Amniotic stem cell (primary cell): ENCODE measurements at regions not wholly inside any gene's neighbourhood (a gene's known extent, or its start where the extent isn't known, plus 50 kb on each side); places are given as distances from the start of the nearest gene placed in this dataset.
"Not testable (repeated sequence)": the region's sequence is repeated elsewhere in the genome, so short reads cannot be mapped to it uniquely, and the experiment has no call there.

Experiments used
- DNase-seq: peaks from one replicate; lab custom pipeline; 2025; lab: John Stamatoyannopoulos, UW

DNA sequence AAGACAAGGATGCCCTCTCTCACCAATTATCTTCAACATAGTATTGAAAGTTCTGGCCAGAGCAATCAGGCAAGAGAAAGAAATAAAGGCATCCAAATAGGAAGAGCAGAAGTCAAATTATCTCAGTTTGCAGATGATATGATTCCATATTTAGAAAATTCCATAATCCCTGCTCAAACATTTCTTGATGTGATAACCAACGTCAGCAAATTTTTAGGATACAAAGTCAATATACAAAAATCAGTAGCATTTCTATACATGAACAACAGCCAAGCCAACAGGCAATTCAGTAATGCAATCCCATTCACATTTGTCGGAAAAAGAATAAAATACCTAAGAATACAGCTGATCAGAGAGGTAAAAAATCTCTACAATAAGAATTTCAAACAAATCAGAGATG lies 969.7 kb upstream of the USP15 start:
- no peak for DNase-seq

DNA sequence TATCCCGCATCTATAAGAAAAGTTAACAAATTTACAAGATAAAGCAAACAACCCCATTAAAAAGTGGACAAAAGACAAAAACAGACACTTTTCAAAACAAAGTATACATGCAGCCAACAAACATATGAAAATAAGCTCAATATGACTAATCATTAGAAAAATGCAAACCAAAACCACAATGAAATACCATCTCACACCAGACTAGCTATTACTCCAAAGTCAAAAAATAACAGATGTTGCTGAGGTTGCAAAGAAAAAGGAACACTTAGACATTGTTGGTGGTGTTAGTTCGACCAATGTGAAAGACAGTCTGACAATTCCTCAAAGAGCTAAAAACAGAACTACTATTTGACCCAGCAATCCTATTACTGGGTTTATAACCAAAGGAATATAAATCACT lies 968.6 kb upstream of the USP15 start:
- no peak for DNase-seq

DNA sequence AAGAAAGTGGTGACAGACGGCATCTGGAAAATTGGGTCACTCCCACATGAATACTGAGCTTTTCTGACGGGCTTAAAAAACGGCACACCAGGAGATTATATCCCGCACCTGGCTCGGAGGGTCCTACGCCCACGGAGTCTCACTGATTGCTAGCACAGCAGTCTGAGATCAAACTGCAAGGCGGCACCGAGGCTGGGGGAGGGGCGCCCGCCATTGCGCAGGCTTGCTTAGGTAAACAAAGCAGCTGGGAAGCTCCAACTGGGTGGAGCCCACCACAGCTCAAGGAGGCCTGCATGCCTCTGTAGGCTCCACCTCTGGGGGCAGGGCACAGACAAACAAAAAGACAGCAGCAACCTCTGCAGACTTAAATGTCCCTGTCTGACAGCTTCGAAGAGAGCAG lies 966.2 kb upstream of the USP15 start:
- not testable (repeated sequence) for DNase-seq

DNA sequence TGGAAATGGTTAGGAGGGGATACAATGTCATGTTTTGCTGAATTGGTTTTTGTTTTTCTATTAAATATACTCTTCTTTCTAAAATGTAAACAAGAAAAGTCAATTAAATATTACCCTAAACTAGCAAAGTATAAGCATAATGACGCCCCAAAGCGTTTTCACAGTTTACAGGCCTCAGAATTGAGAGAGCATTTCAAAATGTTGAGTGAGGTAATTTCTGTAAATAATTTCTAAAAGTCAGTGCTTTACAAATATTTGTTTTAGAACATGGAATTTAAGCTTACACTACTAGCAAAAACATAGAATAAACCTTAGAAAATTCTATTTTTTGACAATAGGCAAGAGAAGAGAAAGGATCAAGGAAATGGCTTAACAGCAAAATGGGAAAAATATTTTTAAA lies 958.4 kb upstream of the USP15 start:
- DNase-seq, result no peak

DNA sequence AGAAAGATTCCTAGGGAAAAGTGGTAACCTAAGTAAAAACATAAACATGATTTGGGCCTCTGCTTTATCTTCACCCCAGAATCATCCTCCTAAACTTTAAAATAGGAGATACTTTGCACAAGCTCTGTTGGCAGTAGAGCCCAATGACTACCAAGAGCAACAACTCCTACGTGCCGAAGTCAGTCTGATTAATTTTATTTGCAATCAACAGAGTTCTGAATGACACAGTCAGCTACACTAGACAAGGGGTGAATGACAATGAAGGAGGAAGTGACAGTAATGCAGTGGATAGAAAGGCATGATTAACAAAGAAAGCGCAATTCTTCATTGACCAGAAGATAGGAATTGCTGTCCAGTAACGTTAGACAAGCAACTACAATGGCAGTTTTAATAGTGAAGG lies 957.9 kb upstream of the USP15 start:
- DNase-seq, result no peak

DNA sequence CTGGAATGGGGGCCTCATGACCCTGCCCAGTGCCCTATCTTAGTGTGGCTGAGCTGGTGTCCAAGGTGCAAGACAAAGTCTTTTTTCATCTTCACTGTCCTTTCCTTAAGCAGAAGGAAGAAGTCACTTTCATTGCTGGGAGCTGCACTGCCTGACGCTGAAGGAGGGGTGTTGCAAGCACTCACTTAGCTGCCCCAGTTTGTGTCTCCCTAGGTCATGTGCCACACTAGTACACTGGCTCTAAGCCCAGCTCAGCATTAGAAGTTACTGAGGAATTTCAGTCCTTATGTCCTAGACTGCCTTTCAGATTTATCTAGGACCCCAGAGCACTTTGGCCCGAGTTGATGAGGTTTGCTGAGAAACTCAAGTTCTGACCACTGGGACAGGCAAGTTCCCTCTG lies 952.0 kb upstream of the USP15 start:
- DNase-seq, result no peak

DNA sequence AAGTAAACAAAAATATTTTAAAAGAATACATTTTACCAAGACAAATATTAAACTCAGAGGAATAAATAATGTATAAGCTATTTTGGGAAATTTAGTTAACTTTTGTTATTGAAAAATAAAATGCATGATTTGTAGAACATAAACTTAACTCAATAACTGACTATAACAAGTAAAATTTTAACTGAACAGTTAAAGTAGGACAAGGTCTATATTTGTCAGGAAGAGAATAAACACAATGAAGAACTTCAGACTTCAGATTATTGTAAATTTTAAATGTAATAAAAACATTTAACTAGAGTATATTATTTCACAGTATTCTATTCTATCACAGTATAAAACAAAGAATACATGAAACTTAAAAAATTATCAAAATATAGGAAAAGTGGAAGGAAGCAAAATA lies 948.8 kb upstream of the USP15 start:
- no peak for DNase-seq

DNA sequence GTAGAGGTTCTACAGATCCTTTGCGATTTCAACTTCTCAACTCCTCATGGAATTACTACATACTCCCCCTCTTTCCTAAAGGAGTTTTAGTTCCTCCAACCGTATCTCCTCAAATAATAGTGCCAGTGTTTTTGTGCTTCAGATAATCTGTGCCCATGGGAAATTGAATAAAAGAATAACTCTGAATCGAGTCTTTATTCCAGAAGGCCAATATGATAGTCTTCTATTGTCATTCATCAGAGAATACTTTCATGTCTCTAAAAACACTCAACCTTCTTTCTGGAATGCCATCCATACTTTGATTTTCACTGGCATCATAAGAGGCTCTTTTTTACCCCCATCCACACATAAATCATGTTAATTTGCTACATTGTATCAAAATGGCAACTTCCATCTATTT lies 911.3 kb upstream of the USP15 start:
- no peak for DNase-seq

DNA sequence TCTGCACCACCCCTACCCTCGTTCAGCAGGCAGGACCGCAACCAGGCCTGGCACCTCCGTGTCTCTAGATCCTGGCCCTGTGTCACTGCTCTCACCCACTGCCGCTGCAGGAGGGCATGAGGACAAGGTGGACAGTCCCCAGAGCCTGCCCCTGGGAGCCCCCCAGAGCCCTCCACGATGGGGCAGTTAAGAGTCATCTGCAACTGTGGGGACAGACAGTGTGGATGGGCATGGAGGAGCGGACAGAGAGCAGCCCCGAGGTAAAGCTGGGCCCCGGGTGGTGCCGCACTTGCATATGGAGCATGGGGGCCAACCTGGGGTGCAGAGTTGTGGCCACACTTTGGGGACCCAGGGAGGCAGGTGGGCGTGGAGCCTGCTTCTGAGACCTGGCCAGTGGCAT lies 905.1 kb upstream of the USP15 start:
- DNase-seq, result no peak

DNA sequence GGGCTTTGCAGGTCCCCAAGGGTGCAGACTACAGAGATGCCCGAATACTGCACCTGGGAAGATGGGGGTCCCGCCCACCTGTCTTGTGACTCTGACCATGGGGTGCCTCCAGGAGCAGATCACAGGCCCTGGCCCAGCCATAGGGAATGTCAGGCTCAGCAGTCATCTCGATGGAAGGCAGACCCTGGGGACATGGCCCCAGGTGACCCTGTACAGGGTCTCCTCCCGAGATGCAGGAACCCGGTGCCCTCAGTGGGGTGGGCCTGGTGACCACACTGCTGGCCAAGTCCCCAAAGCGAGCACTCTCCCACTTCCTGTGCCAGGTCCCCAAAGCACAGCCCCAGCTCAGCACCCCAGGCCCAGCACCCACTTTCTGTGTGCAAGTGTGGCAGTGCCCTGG lies 903.7 kb upstream of the USP15 start:
- no peak for DNase-seq

DNA sequence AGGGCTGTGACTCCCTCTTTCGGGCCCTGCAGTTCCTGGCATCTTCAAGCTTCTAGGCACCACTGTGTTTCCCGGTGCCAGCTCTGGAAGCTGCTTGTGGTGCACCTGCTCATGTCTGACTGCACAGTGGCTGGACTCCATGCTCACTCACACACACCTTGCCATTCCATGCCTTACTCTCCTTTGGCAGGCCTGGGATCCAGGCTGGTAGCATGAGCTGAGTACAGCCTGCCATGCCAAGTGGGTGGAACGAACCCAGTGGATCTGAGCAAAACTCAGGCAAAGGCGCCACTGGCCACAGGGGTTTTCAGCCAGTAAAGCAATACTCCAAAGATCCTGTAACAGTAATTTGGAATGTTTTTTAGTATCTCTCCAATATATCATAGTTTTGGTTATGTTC lies 902.7 kb upstream of the USP15 start:
- DNase-seq, result no peak

DNA sequence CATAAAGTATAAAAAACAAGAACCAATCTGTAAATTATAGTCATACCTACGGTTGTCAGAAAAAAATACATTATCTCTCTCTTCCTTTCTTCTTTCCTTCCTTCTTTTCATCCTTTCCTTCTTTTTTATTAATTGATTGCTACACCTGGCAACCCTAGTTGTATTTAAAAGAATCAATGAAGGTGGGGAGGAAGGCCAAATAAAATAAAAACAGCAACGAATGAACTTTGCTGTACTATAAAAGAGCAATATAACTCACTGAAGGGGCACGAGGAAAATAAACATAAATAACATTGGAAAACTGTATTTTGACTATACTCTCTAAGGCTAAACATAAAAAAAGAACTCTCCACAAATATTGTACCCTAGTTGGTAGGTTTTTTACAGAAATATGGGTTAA lies 898.2 kb upstream of the USP15 start:
- no peak for DNase-seq

DNA sequence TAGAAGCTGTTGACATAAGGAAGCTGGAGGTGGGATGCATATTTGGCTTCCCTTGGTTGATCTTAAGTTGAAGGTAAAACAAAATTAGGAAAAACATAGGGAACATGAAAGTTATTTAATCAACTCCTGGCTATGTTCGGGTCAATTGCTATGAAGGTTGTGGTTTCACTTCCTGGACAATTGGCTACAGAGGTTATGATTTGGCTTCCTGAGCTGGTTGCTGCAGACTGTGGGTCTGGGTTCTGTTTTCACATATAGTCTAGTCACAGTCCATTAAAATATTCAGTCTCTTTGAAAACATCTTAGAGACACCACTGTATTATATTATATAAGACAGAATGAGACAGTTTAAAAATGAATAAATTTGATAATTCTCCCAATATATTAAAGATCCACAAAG lies 895.2 kb upstream of the USP15 start:
- DNase-seq, result no peak

DNA sequence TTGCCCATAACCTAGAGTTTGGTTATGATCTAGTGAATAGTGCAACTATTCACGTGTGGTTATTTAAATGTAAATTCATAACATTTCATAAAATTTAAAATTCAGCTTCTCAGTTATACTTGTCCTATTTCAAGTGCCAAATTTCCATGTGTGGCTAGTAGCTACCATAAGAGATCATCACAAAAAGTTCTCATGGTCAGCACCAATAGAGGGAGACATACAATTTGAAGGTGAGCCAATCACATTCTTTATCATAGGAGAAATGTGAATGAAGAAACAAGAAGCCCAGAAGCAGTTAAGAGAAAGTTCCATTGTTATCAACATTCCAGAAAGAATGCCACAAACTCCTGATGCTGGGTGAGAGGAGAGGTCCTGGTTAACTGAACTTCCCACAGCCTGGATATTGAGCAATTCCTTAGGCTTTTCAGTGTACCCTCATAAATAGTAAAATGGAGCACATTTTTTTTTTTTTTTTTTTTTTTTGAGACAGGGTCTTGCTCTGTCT lies 892.9 kb upstream of the USP15 start:
- no peak for DNase-seq

DNA sequence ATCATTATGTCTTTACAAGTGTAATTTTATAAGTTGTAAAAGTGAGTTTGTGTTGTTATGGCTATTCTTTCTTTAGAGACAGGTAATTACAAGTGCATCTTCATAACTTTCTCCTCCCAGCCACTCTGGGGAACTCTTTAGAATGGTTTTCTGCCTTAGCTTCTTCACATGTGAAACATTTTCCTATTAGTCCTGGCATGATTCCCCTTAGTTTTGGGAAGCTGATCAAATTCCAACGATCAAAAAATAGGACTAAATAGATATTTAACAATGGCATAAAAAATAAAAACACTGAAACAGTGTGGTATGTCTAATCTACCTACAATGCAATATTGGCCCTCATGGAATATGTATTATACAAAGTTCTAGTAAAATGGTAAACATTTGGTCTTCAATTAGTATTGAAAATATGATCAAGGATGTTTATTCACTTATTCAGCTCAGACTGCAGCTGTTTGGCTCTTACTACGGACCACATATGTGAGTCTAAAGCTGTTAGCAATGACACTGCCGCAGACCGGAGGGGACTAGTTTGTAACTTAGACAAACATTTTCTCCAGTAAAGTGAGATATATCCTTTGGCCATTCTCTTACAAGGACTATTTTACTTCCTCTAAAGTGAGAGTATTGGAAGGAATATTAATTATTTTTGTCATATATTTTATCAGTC lies 890.8 kb upstream of the USP15 start:
- no peak for DNase-seq

DNA sequence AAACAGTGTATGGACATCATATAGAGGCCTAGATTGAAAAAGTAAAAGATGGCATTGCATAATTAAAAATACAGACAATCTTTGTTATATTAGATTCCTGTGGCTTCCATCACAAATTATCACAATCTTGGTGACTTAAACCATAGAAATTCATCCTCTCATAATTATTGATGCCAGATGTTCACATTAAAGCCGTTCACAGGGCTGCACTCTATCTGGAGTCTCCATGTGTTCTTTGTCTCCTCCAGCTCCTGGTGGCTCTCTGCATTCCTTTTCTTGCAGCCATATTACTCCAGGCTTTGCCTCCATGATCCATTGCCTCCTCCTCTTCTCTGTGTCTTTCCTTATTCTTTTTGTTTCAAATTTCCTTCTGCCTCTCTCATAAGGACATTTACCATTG lies 875.7 kb upstream of the USP15 start:
- no peak for DNase-seq

DNA sequence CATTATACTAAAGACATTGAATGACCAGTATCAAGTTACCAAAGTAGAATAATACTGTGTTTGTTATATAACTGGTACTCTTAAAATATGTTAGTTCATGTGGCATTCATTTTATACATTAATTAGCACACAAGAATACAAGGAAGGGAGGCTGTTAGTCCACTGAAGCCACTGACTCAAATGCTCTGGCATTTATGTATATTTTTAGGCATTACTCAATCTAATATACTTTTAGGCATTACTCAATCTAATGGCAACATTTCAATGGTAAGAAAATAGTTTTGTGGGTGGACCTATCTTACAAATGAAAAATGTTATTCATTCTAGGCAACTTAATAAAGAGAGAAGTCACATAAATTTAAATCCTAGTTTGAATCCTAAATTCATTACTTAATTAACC lies 874.4 kb upstream of the USP15 start:
- no peak for DNase-seq

DNA sequence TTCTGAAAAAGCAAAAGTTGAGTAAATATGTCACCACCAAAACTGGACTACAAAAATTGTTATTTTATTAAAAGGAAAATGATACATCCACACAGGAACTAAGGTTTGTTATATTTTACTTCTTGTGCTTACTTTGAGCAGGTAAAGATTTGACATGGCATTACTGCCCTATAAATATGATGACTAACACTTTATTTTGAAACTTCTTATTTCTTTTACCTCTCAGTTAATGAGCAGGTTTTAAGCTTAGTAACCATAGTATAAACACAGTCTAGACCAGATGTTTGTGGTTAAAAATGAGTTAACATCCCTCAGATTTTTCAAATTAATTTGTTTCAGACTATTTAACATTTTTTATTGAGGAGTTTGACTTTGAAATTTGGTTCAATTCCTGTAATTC lies 862.5 kb upstream of the USP15 start:
- DNase-seq, result no peak

DNA sequence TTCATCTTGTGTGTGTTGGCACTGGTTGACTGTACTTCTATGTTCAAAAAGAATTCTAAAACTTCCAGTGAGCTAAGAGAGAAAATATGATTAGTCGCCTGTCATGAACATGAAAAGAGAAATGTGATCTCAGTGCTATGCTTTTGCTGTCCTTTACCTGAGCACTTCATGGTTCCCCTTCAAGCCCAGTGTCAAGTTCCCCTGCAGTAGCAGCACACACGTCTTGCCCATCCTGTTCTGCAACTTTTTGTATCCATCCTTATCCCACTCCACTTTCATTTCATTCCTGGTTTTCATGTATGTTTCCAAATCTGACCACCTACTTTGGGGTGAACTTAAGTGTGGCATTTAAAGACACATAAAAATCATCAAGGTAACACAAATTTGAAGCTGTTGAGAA lies 848.0 kb upstream of the USP15 start:
- DNase-seq, result no peak

DNA sequence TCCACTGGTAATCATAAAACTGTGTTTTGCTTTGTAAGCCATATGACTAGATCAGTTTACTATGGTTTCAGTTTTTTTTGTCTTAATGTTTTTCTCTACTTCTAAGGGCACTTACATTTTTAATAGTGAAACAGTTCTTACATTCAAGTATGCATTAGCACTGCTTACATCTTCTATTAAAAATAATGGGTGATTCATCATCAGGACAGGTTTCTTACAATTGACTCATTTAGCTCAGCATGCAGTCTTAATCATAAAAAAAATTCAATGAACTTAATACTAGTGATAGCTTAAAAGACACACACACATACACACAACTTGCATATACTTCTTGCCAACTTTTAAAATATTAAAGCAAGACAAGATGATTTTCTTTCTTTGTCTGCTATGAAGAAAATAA lies 845.7 kb upstream of the USP15 start:
- no peak for DNase-seq

DNA sequence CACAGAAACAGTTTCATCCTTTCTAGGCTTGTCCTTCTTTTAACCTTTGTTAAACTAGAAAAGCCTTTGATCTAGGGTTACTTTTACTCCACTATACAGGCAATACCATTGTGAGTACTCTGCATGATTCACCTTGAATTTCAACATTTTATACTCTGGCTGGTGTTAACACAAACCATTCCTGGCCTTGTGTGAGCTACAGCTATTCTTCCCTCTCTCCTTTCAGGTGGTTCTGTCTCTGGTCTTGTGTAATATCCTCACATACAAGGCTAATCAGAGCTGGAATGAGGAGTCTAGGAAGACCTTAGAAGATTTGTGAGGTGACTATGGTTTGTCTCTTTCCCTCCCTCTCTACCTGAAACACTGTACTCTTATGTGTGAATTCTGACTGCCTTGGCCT lies 837.4 kb upstream of the USP15 start:
- no peak for DNase-seq

DNA sequence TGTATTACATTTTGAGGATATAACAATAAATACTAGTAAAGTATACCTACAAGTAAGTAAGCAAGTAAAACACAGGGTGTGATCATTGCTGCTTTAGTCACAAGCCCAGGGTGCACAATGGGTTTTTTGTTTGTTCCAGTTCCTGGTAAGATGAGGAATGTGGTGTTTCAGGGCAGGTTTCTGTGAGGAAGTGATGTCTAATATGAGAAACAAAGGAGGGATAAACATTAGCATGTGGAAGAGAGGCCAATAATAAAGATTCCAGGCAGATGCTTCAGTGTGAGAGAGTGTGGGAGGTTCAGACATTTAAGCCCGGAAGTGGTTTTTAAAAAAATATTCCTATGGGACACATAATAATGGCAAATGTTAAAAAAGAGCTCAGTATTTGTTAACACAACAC lies 808.1 kb upstream of the USP15 start:
- DNase-seq, result no peak

DNA sequence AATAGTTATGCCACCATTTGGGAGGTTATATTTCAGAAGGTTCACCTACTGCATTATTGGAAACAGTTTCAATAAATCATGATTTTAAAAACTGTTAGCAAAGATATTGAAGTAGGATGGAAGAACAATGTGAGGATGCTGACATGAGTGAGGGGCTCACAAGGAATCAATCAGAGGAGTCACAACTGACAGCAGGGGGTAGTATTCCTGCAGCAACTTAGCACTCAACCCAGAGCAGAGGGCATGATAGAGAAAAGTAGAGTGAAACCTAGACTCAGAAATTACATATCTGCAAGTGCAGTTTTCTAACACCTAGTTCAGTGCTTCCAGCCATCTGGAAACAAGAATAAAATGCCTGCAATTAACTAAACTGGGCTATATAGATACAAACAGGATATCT lies 772.5 kb upstream of the USP15 start:
- no peak for DNase-seq
